HCT116 (cell line): ENCODE measurements at regions not wholly inside any gene's neighbourhood (a gene's known extent, or its start where the extent isn't known, plus 50 kb on each side); places are given as distances from the start of the nearest gene placed in this dataset.
"Not testable (repeated sequence)": the region's sequence is repeated elsewhere in the genome, so short reads cannot be mapped to it uniquely, and the experiment has no call there.

Experiments used
- ATAC-seq: fragments of 200-7000 bp; cut with Tn5 transposase; 2 replicates; pipeline ENCODE4 v1.9.1; 2020; ENCODE audit warnings: mild to moderate bottlenecking, moderate library complexity
- BruUV-seq: library from RNA; stranded (reverse); fragments of 400-500 nt; replicated peaks from 2 replicates; lab custom pipeline; 2021; lab: Mats Ljungman, UMichigan
- CTCF ChIA-PET: fragments of 300-600 bp; sonication (Branson Sonifier 250); formaldehyde crosslinking; loops from one replicate; lab custom pipeline; 2021; ENCODE audit warnings: antibody characterized with exemption; lab: Charles Lee
- POLR2A ChIA-PET: fragments of 300-600, 350-600 bp; sonication (Branson Sonifier 250); formaldehyde crosslinking; loops from one replicate; lab custom pipeline; 2021; ENCODE audit warnings: antibody characterized with exemption; lab: Charles Lee
- RAD21 ChIA-PET, 2 experiments: fragments of 300-600 bp; sonication (Branson Sonifier 250); formaldehyde crosslinking; loops; one replicate each; lab custom pipeline; 2023; ENCODE audit warnings: low total read pairs in 2 of 2; ENCODE audit not compliant: uncharacterized antibody in 2 of 2, unreplicated experiment in 2 of 2, low non-redundant PET in 1 of 2; lab: Charles Lee
- DNase-seq: peaks from one replicate; pipeline ENCODE4 v3.0.0-alpha.2; 2010; ENCODE audit warnings: low read depth, low spot score
- H2AFZ ChIP-seq: fragments of 200-600 bp; shearing (Covaris generic), sonication (generic); 2 replicates; pipeline ENCODE4 v1.6.1; 2017; ENCODE audit warnings: low read depth, mixed run types, mixed read lengths, antibody characterized with exemption, low read length; ENCODE audit not compliant: poor library complexity, severe bottlenecking
- H3K27ac ChIP-seq: 2 replicates; pipeline ENCODE4 v1.5.1; 2012; ENCODE audit warnings: low read depth, low read length
- H3K27me3 ChIP-seq: fragments of 200-600 bp; sonication (generic); 2 replicates; pipeline ENCODE4 v1.6.1; 2016; ENCODE audit warnings: mixed run types, low read length, mixed read lengths; ENCODE audit not compliant: insufficient read depth
- H3K36me3 ChIP-seq, 2 experiments: fragments of 200-500 bp in 1 of 2; fragments of 200-600 bp in 1 of 2; sonication (Bioruptor generic) in 1 of 2; sonication (generic) in 1 of 2; 2 replicates each; pipeline versions ENCODE4 v1.5.1 to v1.6.1; 2014 to 2016; ENCODE audit warnings: low read length in 2 of 2, inconsistent platforms in 1 of 2, mixed read lengths in 1 of 2, mixed run types in 1 of 2; ENCODE audit not compliant: insufficient read depth in 2 of 2, control insufficient read depth in 1 of 2
- H3K4me1 ChIP-seq, 2 experiments: fragments of 200-600 bp in 1 of 2; sonication (generic) in 1 of 2; 2 replicates each; pipeline versions ENCODE4 v1.5.1 to v1.6.1; 2012 to 2017; ENCODE audit warnings: low read length in 2 of 2, inconsistent platforms in 1 of 2, mild to moderate bottlenecking in 1 of 2, mixed read lengths in 1 of 2, mixed run types in 1 of 2, moderate library complexity in 1 of 2; ENCODE audit not compliant: insufficient read depth in 2 of 2, control insufficient read depth in 1 of 2
- H3K4me2 ChIP-seq: fragments of 200-600 bp; sonication (generic); 2 replicates; pipeline ENCODE4 v1.6.1; 2017; ENCODE audit warnings: mixed run types, low read length, mixed read lengths
- H3K4me3 ChIP-seq, 2 experiments: fragments of 200-600 bp in 1 of 2; sonication (generic) in 1 of 2; replicated peaks in 1 of 2; 2 replicates each; pipeline ENCODE4 v1.5.1; 2011 to 2016; ENCODE audit warnings: low read length in 2 of 2, control low read depth in 1 of 2, low read depth in 1 of 2, mild to moderate bottlenecking in 1 of 2, mixed read lengths in 1 of 2, mixed run types in 1 of 2
- H3K79me2 ChIP-seq: fragments of 200-600 bp; sonication (generic); 2 replicates; pipeline ENCODE4 v1.6.1; 2017; ENCODE audit warnings: mild to moderate bottlenecking, mixed run types, low read length, moderate library complexity, mixed read lengths; ENCODE audit not compliant: insufficient read depth
- H3K9ac ChIP-seq: fragments of 200-600 bp; sonication (generic); 2 replicates; pipeline ENCODE4 v1.6.1; 2016; ENCODE audit warnings: low read length, mixed read lengths
- H3K9me2 ChIP-seq: fragments of 200-600 bp; sonication (generic), shearing (Covaris generic); 2 replicates; pipeline ENCODE4 v1.6.1; 2017; ENCODE audit warnings: mixed run types, mild to moderate bottlenecking, moderate library complexity; ENCODE audit not compliant: insufficient read depth
- H3K9me3 ChIP-seq, 2 experiments: fragments of 200-500 bp in 1 of 2; fragments of 200-600 bp in 1 of 2; sonication (Bioruptor generic) in 1 of 2; sonication (generic) in 1 of 2; 2 replicates each; pipeline ENCODE4 v1.6.1; 2014 to 2017; ENCODE audit warnings: low read length in 2 of 2, mixed read lengths in 2 of 2, inconsistent platforms in 1 of 2, low read depth in 1 of 2, mild to moderate bottlenecking in 1 of 2, mixed run types in 1 of 2, moderate library complexity in 1 of 2; ENCODE audit not compliant: control insufficient read depth in 1 of 2, insufficient read depth in 1 of 2
- H4K20me1 ChIP-seq: fragments of 200-600 bp; sonication (generic), shearing (Covaris generic); 2 replicates; pipeline ENCODE4 v1.6.1; 2017; ENCODE audit warnings: mixed run types, mild to moderate bottlenecking, moderate library complexity; ENCODE audit not compliant: insufficient read depth
- CBX3 ChIP-seq: IDR thresholded peaks from 2 replicates; pipeline ENCODE4 v1.6.1; 2012; ENCODE audit warnings: low read depth
- JUND ChIP-seq: IDR thresholded peaks from 2 replicates; pipeline ENCODE4 v1.6.1; 2012
- POLR2AphosphoS5 ChIP-seq: IDR thresholded peaks from 2 replicates; pipeline ENCODE4 v1.6.1; 2011; ENCODE audit warnings: mild to moderate bottlenecking, low read depth, low read length, moderate library complexity
- SP1 ChIP-seq: IDR thresholded peaks from 2 replicates; pipeline ENCODE4 v1.6.1; 2012; ENCODE audit warnings: low read depth
- SRF ChIP-seq: IDR thresholded peaks from 2 replicates; pipeline ENCODE4 v1.6.1; 2012; ENCODE audit warnings: low read depth
- TCF7L2 ChIP-seq: IDR thresholded peaks from 2 replicates; pipeline ENCODE4 v1.7.0; 2011; ENCODE audit warnings: borderline replicate concordance, inconsistent platforms; ENCODE audit not compliant: insufficient read depth, insufficient read length; ENCODE audit errors: extremely low read depth
- intact Hi-C: fragments of 100-400 bp; cut with micrococcal nuclease; formaldehyde crosslinking; loops from 2 replicates; pipeline ENCODE4 v1.10.0; 2022
- TF ChIP-seq, protein P1 (sequence below): IDR thresholded peaks from 2 replicates; pipeline ENCODE4 v1.6.1; 2012; ENCODE audit warnings: low read depth

DNA sequence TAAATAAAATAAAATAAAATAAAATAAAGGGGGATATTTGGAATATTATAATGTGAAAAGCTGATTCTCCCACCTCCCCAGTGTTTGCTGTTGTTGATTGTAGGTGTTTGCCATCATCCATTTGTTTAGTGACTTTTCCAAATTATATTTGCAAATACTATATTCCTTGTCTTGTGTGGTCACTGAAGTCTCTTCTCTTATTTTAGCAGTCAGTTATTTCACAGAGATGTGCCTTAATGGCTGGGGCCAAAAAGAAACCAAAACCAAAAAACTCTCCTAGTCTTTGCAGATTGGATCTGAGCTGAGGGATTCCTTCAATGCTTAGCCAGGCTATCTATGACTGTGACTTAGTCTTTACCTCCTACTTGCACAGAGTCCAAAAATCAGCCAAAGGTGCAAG lies 70.9 kb upstream of the ZNF169 start (continued):
- TF ChIP-seq, protein P1, sequence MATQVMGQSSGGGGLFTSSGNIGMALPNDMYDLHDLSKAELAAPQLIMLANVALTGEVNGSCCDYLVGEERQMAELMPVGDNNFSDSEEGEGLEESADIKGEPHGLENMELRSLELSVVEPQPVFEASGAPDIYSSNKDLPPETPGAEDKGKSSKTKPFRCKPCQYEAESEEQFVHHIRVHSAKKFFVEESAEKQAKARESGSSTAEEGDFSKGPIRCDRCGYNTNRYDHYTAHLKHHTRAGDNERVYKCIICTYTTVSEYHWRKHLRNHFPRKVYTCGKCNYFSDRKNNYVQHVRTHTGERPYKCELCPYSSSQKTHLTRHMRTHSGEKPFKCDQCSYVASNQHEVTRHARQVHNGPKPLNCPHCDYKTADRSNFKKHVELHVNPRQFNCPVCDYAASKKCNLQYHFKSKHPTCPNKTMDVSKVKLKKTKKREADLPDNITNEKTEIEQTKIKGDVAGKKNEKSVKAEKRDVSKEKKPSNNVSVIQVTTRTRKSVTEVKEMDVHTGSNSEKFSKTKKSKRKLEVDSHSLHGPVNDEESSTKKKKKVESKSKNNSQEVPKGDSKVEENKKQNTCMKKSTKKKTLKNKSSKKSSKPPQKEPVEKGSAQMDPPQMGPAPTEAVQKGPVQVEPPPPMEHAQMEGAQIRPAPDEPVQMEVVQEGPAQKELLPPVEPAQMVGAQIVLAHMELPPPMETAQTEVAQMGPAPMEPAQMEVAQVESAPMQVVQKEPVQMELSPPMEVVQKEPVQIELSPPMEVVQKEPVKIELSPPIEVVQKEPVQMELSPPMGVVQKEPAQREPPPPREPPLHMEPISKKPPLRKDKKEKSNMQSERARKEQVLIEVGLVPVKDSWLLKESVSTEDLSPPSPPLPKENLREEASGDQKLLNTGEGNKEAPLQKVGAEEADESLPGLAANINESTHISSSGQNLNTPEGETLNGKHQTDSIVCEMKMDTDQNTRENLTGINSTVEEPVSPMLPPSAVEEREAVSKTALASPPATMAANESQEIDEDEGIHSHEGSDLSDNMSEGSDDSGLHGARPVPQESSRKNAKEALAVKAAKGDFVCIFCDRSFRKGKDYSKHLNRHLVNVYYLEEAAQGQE, result no peak
- no peak for TF ChIP-seq POLR2AphosphoS5
- no peak for TF ChIP-seq JUND
- TF ChIP-seq TCF7L2, result no peak
- TF ChIP-seq CBX3, result no peak
- no peak for TF ChIP-seq SP1
- TF ChIP-seq SRF, result no peak
- TF ChIP-seq, all 23 proteins: peak for 0

DNA sequence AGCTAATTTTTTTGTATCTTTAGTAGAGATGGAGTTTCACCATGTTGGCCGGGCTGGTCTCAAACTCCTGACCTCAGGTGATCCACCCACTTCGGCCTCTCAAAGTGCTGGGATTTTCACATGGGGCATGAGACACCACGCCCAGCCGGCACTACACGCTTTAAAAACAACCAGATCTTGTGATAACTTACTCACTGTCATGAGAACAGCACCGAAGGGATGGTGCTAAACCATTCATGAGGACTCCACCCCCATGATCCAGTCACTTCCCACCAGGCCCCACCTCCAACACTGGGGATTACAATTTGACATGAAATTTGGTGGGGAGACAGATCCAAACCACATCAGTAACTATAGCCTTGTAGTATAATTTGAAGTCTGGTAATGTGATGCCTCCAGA lies 67.4 kb upstream of the ZNF169 start:
- CTCF ChIA-PET, H3K9me3 ChIP-seq, H3K79me2 ChIP-seq, DNase-seq, H3K4me3 ChIP-seq, H3K4me2 ChIP-seq, RAD21 ChIA-PET, H2AFZ ChIP-seq, H3K36me3 ChIP-seq, ATAC-seq, H3K27me3 ChIP-seq, H3K4me1 ChIP-seq, H3K9ac ChIP-seq, intact Hi-C loops, H3K9me2 ChIP-seq, H3K27ac ChIP-seq, BruUV-seq, H4K20me1 ChIP-seq: not testable (repeated sequence)
- POLR2A ChIA-PET, result interaction anchor here (1.7 kb wide), 1 partner anchor 21 kb away, joined by 3 read pairs; no protein-coding TSS in a partner anchor
